ENCODE measurements at regions not wholly inside any gene's neighbourhood (a gene's known extent, or its start where the extent isn't known, plus 50 kb on each side); places are given as distances from the start of the nearest gene placed in this dataset.

GRCh38 chr1:96059736-96060135 lies 661.8 kb upstream of the PTBP2 start:
- Histone ChIP-seq H3K4me2 (ENCODE audit: low read depth, low read length) (no peak overlapping the region), H2AFZ (ENCODE audit: low read length) (no peak overlapping the region), H3K9me3 (ENCODE audit: low read length) (peaks cover 40% of the 10 kb centered on the region), H3K4me3 (replicated peaks in 1 of 3; ENCODE audit: insufficient read depth in 1 of 3, low read depth in 2 of 3, low read length in 3 of 3) (no peak overlapping the region), H3K36me3 (replicated peaks in 1 of 2; ENCODE audit: control insufficient read depth in 1 of 2, insufficient read depth in 2 of 2, low read length in 2 of 2) (no peaks in the 10 kb centered on the region), H3K9ac (ENCODE audit: insufficient read depth, low read depth, low read length) (no peak overlapping the region), H3K4me1 (ENCODE audit: insufficient read depth, low read length) (no peaks in the 10 kb centered on the region), H3K27me3 (ENCODE audit: control insufficient read depth in 1 of 2, insufficient read depth in 2 of 2, low read length in 2 of 2) (no peaks in the 10 kb centered on the region), H3K27ac (ENCODE audit: extremely low read length, insufficient read depth, low read length) (no peak overlapping the region), H3K79me2 (ENCODE audit: insufficient read depth, low read length) (no peaks in the 10 kb centered on the region), H4K20me1 (ENCODE audit: insufficient read depth, low read length) (no peaks in the 10 kb centered on the region)
- ChIA-PET CTCF (ENCODE audit: low intra/inter-chr PET ratio, low total read pairs) (no interaction called here), POLR2A (no interaction called here)
- in situ Hi-C loops (cut with HindIII; ENCODE audit: extremely low pct_ligation_motif_present, low pct_unique_long_range_greater_than_20kb): no loop called here
- no peak for ATAC-seq
- FAIRE-seq: no peak
- TF ChIP-seq ZNF841 (CRISPR knock-in tag; IDR thresholded peaks at IDR 0.05; ENCODE audit: borderline replicate concordance) (no peak), ZNF790 (CRISPR knock-in tag; IDR thresholded peaks at IDR 0.05; ENCODE audit: borderline replicate concordance) (no peak), SYNCRIP (IDR thresholded peaks at IDR 0.05; ENCODE audit: insufficient read depth, low read depth, low read length) (no peak), ZNF724P (CRISPR knock-in tag; IDR thresholded peaks at IDR 0.05; ENCODE audit: borderline replicate concordance) (no peak), ZBTB34 (CRISPR knock-in tag; IDR thresholded peaks at IDR 0.05) (no peak)
- intact Hi-C loops (cut with micrococcal nuclease; ENCODE audit: unreplicated experiment): no loop called here
- BruUV-seq (replicated peaks): no TSS peak
- 0% methylated on average over 3 of the region's 3 CpGs for WGBS (ENCODE audit: low lambda C conversion rate)
- DNase-seq (ENCODE audit: low spot score): no peak

- Histone ChIP-seq H3K4me1 (ENCODE audit: insufficient read depth, low read length) (no peaks in the 10 kb centered on the region), H3K36me3 (replicated peaks in 1 of 2; ENCODE audit: control insufficient read depth in 1 of 2, insufficient read depth in 2 of 2, low read length in 2 of 2) (no peaks in the 10 kb centered on the region), H3K27ac (ENCODE audit: extremely low read length, insufficient read depth, low read length) (no peak overlapping the region), H3K27me3 (ENCODE audit: control insufficient read depth in 1 of 2, insufficient read depth in 2 of 2, low read length in 2 of 2) (no peaks in the 10 kb centered on the region), H3K4me2 (ENCODE audit: low read depth, low read length) (no peak overlapping the region), H3K9ac (ENCODE audit: insufficient read depth, low read depth, low read length) (no peak overlapping the region), H4K20me1 (ENCODE audit: insufficient read depth, low read length) (no peaks in the 10 kb centered on the region), H3K9me3 (ENCODE audit: low read length) (peaks cover 43% of the 10 kb centered on the region), H2AFZ (ENCODE audit: low read length) (no peak overlapping the region), H3K79me2 (ENCODE audit: insufficient read depth, low read length) (no peaks in the 10 kb centered on the region), H3K4me3 (replicated peaks in 1 of 3; ENCODE audit: insufficient read depth in 1 of 3, low read depth in 2 of 3, low read length in 3 of 3) (no peak overlapping the region)
- POLR2A ChIA-PET: no interaction called here
- FAIRE-seq (no peak), DNase-seq (ENCODE audit: low spot score) (no peak), ATAC-seq (no peak)
- CTCF ChIA-PET (ENCODE audit: low intra/inter-chr PET ratio, low total read pairs): no interaction called here
- in situ Hi-C loops (cut with HindIII; ENCODE audit: extremely low pct_ligation_motif_present, low pct_unique_long_range_greater_than_20kb): no loop called here
- 30% methylated on average over 5 of the region's 6 CpGs for WGBS (ENCODE audit: low lambda C conversion rate)
- intact Hi-C loops (cut with micrococcal nuclease; ENCODE audit: unreplicated experiment): no loop called here
- BruUV-seq (replicated peaks): no TSS peak
- no peak for TF ChIP-seq DR1 (CRISPR knock-in tag; IDR thresholded peaks at IDR 0.05)
- TF ChIP-seq ETS1 (CRISPR knock-in tag; IDR thresholded peaks at IDR 0.05): no peak
- no peak for TF ChIP-seq NFAT5 (CRISPR knock-in tag; IDR thresholded peaks at IDR 0.05)
- no peak for TF ChIP-seq HOXA7 (CRISPR knock-in tag; IDR thresholded peaks at IDR 0.05)
- no peak for TF ChIP-seq TRIM22 (IDR thresholded peaks at IDR 0.05)
Measured at GRCh38 chr1:96060621-96061020, 661.0 kb upstream of the PTBP2 start.
